Neuron (in vitro differentiated cells): ENCODE measurements at regions not wholly inside any gene's neighbourhood (a gene's known extent, or its start where the extent isn't known, plus 50 kb on each side); places are given as distances from the start of the nearest gene placed in this dataset.

Experiments used
- H2AFZ ChIP-seq: one replicate; pipeline ENCODE4 v1.6.1; 2013; ENCODE audit warnings: low read depth, mild to moderate bottlenecking, inconsistent platforms, low read length, moderate library complexity
- H3K27me3 ChIP-seq: one replicate; pipeline ENCODE4 v1.6.1; 2013; ENCODE audit warnings: low read length; ENCODE audit not compliant: insufficient read depth
- H3K36me3 ChIP-seq: one replicate; pipeline ENCODE4 v1.6.1; 2013; ENCODE audit warnings: low read length; ENCODE audit not compliant: insufficient read depth
- H3K4me1 ChIP-seq: one replicate; pipeline ENCODE4 v1.6.1; 2013; ENCODE audit warnings: low read length; ENCODE audit not compliant: insufficient read depth
- H3K4me3 ChIP-seq: 2 replicates; pipeline ENCODE4 v1.5.1; 2013; ENCODE audit warnings: mild to moderate bottlenecking, low read length, moderate library complexity
- H3K9me3 ChIP-seq: one replicate; pipeline ENCODE4 v1.6.1; 2013; ENCODE audit warnings: low read length

- H3K36me3 ChIP-seq, result no peaks in the 10 kb centered on the region
- H2AFZ ChIP-seq, result no peak overlapping the region
- H3K27me3 ChIP-seq, result no peaks in the 10 kb centered on the region
- peaks cover 2% of the 10 kb centered on the region for H3K4me1 ChIP-seq
- H3K9me3 ChIP-seq, result no peaks in the 10 kb centered on the region
- no peak overlapping the region for H3K4me3 ChIP-seq
These were observed 282.9 kb downstream of the ZNF674 start for GRCh38 chrX:46262304-46262703.

- Histone ChIP-seq H3K4me1 (peaks cover 2% of the 10 kb centered on the region), H3K36me3 (no peaks in the 10 kb centered on the region), H2AFZ (no peak overlapping the region), H3K9me3 (no peaks in the 10 kb centered on the region), H3K27me3 (no peaks in the 10 kb centered on the region), H3K4me3 (no peak overlapping the region)
These were observed 284.7 kb downstream of the ZNF674 start for GRCh38 chrX:46260499-46260898.

DNA sequence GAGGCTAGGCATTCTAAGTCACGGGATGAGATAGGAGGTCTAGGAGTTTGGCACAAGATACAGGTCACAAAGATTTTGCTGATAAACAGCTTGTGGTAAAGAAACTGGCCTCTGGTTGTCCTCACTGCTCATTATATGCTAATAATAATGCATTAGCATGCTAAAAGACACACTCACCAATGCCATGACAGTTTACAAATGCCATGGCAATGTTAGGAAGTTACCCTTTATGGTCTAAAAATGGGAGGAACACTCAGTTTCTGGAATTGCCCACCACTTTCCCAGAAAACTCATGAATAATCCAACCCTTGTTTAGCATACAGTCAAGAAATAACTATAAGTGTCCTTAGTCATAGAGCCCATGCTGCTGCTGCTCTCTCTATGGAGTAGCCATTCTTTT lies 286.9 kb downstream of the ZNF674 start:
- Histone ChIP-seq H3K27me3 (no peaks in the 10 kb centered on the region), H3K4me1 (peaks cover 2% of the 10 kb centered on the region), H3K9me3 (no peaks in the 10 kb centered on the region), H3K36me3 (no peaks in the 10 kb centered on the region), H3K4me3 (no peak overlapping the region), H2AFZ (no peak overlapping the region)

- Histone ChIP-seq H3K9me3 (no peaks in the 10 kb centered on the region), H3K4me3 (no peak overlapping the region), H3K4me1 (peaks cover 2% of the 10 kb centered on the region), H3K36me3 (no peaks in the 10 kb centered on the region), H2AFZ (no peak overlapping the region), H3K27me3 (no peaks in the 10 kb centered on the region)
These were observed 287.8 kb downstream of the ZNF674 start for GRCh38 chrX:46257451-46257879.

DNA sequence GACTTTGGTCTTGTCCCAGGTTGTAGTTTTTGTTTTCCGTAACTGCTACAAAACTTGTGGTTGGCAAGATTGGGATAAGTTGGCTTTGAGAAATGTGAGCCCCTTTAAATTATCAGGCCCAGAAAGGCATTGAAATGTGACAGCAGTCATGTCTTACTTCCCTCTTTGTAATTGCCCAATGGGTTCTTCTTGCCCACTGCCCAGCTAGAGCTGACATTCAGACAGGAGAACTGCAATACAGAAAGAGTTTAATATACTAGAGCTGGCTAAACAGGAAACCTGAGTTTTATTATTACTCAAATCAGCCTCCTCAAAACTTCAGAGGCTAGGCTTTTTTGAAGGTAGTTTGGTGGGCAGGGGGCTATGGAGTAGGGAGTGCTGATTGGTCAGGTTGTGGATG lies 288.3 kb downstream of the ZNF674 start:
- peaks cover 2% of the 10 kb centered on the region for H3K4me1 ChIP-seq
- H3K9me3 ChIP-seq, result no peaks in the 10 kb centered on the region
- no peak overlapping the region for H3K4me3 ChIP-seq
- H3K36me3 ChIP-seq, result no peaks in the 10 kb centered on the region
- no peaks in the 10 kb centered on the region for H3K27me3 ChIP-seq
- H2AFZ ChIP-seq, result no peak overlapping the region

DNA sequence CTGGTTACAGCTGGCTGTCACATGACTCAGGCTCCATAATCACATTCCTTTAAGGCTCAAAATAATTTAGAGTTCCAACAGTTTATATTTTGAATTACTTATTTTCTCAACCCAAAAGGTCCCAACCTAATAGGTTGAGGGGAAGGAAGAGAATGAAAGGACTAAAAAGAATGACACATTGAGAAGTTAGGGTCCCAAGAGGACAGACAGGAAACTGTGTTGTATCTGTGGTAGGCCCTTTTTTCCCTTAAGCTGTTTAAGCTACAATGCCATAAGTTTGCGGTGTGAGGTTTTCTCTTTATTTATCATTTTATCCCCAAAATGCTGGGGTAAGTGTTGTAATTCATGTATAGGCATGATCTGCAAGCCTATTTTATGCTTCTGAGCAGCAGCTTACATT lies 290.2 kb downstream of the ZNF674 start:
- no peaks in the 10 kb centered on the region for H3K9me3 ChIP-seq

GRCh38 chrX:46254641-46255040 lies 290.6 kb downstream of the ZNF674 start:
- Histone ChIP-seq H3K27me3 (no peaks in the 10 kb centered on the region), H3K4me3 (no peak overlapping the region), H3K9me3 (no peaks in the 10 kb centered on the region), H3K4me1 (peaks cover 2% of the 10 kb centered on the region), H3K36me3 (no peaks in the 10 kb centered on the region), H2AFZ (no peak overlapping the region)

More for the DNA sequence above, 290.2 kb downstream of the ZNF674 start:
- H3K4me1 ChIP-seq, result peaks cover 2% of the 10 kb centered on the region
- H3K27me3 ChIP-seq, result no peaks in the 10 kb centered on the region
- no peak overlapping the region for H2AFZ ChIP-seq
- H3K36me3 ChIP-seq, result no peaks in the 10 kb centered on the region
- no peak overlapping the region for H3K4me3 ChIP-seq

- Histone ChIP-seq H3K4me3 (no peak overlapping the region), H3K4me1 (no peaks in the 10 kb centered on the region), H2AFZ (no peak overlapping the region), H3K27me3 (no peaks in the 10 kb centered on the region), H3K9me3 (no peaks in the 10 kb centered on the region), H3K36me3 (no peaks in the 10 kb centered on the region)
These were observed 293.5 kb downstream of the ZNF674 start for GRCh38 chrX:46251755-46252154.

DNA sequence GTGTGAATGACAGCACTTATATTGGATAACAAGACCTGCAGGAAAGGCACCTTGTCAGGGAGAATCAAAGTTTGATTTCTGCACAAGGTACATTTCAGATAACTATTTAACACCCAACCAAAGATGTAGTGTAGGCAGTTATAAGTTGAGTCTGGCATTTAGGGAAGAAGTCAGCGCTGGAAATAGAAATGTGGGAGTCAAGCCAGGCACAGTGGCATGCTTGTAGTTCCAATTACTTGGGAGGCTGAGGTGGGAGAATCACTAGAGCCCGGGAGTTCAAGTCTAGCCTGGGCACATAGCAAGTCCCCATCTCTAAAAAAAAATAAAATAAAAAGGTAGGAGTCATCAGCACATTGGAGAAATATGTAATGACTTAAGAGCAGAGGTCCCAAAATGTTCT lies 295.1 kb downstream of the ZNF674 start:
- Histone ChIP-seq H2AFZ (no peak overlapping the region), H3K36me3 (no peaks in the 10 kb centered on the region), H3K9me3 (no peaks in the 10 kb centered on the region), H3K27me3 (no peaks in the 10 kb centered on the region), H3K4me1 (no peaks in the 10 kb centered on the region), H3K4me3 (no peak overlapping the region)

DNA sequence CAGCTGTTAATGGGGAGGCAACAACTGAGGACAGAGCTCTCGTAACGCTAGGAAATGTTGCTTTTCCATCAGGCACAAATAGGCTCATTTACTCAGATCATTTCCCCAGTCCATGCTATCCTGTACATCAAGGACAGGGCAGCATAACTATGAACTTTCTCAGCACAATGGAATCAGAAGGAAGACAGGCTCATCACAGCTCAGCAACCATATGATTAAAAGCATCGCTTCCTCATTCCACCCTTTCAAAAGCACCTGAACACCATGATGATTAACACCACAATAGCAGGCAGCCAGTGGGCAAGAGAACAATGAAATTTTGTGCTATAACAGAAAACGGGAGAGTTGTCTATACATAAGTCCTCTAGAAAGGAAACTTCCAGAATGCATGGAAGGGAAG lies 297.8 kb downstream of the ZNF674 start:
- H3K4me3 ChIP-seq, result no peak overlapping the region
- H3K9me3 ChIP-seq, result no peaks in the 10 kb centered on the region
- H3K27me3 ChIP-seq, result no peaks in the 10 kb centered on the region
- no peaks in the 10 kb centered on the region for H3K36me3 ChIP-seq
- H3K4me1 ChIP-seq, result no peaks in the 10 kb centered on the region
- no peak overlapping the region for H2AFZ ChIP-seq

DNA sequence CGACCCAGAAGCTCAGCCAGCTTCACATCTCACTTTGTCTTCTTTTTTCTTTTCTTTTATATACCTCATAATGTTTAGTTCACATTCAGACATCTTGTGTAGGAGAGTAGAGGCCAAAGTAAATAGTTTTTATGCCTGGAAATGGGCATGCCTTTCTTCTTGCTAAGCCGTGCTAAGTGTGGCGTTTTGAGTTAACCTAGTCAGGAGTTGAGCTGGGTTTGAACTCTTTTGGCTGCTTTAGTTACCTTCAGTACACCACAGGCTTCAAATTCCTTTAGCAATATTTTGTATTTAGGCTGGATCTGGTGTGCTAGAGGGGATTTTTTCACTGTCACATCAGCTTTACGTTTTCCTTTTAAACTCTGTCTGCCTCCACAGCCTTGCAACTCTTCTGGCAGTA lies 300.8 kb downstream of the ZNF674 start:
- Histone ChIP-seq H2AFZ (no peak overlapping the region), H3K36me3 (no peaks in the 10 kb centered on the region), H3K4me3 (no peak overlapping the region), H3K9me3 (no peaks in the 10 kb centered on the region), H3K4me1 (no peaks in the 10 kb centered on the region), H3K27me3 (no peaks in the 10 kb centered on the region)

GRCh38 chrX:46236411-46236810 lies 308.8 kb downstream of the ZNF674 start:
- no peak overlapping the region for H3K4me3 ChIP-seq
- H3K9me3 ChIP-seq, result no peaks in the 10 kb centered on the region
- H3K27me3 ChIP-seq, result no peaks in the 10 kb centered on the region
- no peak overlapping the region for H2AFZ ChIP-seq
- H3K4me1 ChIP-seq, result no peaks in the 10 kb centered on the region
- H3K36me3 ChIP-seq, result no peaks in the 10 kb centered on the region

DNA sequence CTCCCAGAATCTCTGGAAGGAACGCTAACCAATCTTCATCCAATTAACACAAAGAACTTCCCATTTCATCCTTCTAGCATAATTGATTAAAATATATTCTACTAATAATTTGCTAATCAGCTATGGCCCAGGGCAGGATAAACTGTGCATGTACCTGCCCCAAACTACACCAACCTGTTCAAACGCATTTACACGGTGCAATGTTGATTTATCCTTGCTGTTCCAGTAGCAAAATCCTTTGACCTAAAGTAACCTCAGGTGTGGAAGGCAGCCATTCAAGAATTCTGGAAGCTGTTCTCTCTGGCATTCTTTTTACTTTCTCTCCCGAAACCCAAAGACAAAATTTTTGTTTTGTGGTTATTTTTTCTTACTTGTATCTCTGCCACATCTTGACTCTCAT lies 309.4 kb downstream of the ZNF674 start:
- Histone ChIP-seq H3K36me3 (no peaks in the 10 kb centered on the region), H3K9me3 (no peaks in the 10 kb centered on the region), H3K4me3 (no peak overlapping the region), H3K27me3 (no peaks in the 10 kb centered on the region), H3K4me1 (no peaks in the 10 kb centered on the region), H2AFZ (no peak overlapping the region)

GRCh38 chrX:46234775-46235174 lies 310.4 kb downstream of the ZNF674 start:
- H3K9me3 ChIP-seq, result no peaks in the 10 kb centered on the region
- no peak overlapping the region for H2AFZ ChIP-seq
- H3K36me3 ChIP-seq, result no peaks in the 10 kb centered on the region
- H3K27me3 ChIP-seq, result no peaks in the 10 kb centered on the region
- no peak overlapping the region for H3K4me3 ChIP-seq
- H3K4me1 ChIP-seq, result no peaks in the 10 kb centered on the region
